SK-N-SH (cell line): ENCODE measurements at regions not wholly inside any gene's neighbourhood (a gene's known extent, or its start where the extent isn't known, plus 50 kb on each side); places are given as distances from the start of the nearest gene placed in this dataset.

Experiments
- CTCF ChIA-PET: fragments of 300-600, 350-600 bp; formaldehyde crosslinking; extraction: SDS; loops from one replicate; lab custom pipeline; 2021; lab: Yijun Ruan, JAX
- POLR2A ChIA-PET: fragments of 350-600 bp; sonication (Branson Sonifier 250); formaldehyde crosslinking; extraction: SDS; loops from one replicate; lab custom pipeline; 2020; ENCODE audit warnings: antibody characterized with exemption, inconsistent platforms; lab: Yijun Ruan, JAX
- DNase-seq: peaks from one replicate; pipeline ENCODE4 v3.0.0; 2012
- H2AFZ ChIP-seq: fragments of 200-600 bp; sonication (generic); 2 replicates; pipeline ENCODE4 v1.8.1; 2016; ENCODE audit warnings: antibody characterized with exemption, mild to moderate bottlenecking, low read depth
- H3F3A ChIP-seq: fragments of 200-600 bp; sonication (generic); replicated peaks from 2 replicates; pipeline ENCODE3; 2016; ENCODE audit warnings: antibody characterized with exemption, mild to moderate bottlenecking; ENCODE audit not compliant: insufficient read depth
- H3K27ac ChIP-seq, 2 experiments: fragments of 200-500 bp in 1 of 2; fragments of 200-600 bp in 1 of 2; sonication (Bioruptor generic) in 1 of 2; sonication (generic), shearing (Covaris generic) in 1 of 2; 2 replicates each; pipeline versions ENCODE4 v1.5.1 to v1.6.1; 2014 to 2016; ENCODE audit warnings: low read depth in 2 of 2, inconsistent platforms in 1 of 2, low read length in 1 of 2, mild to moderate bottlenecking in 1 of 2, mixed read lengths in 1 of 2
- H3K27me3 ChIP-seq: fragments of 200-600 bp; sonication (generic), shearing (Covaris generic); 2 replicates; pipeline ENCODE4 v1.6.1; 2016; ENCODE audit warnings: mixed run types; ENCODE audit not compliant: insufficient read depth
- H3K36me3 ChIP-seq, 2 experiments: fragments of 200-500 bp in 1 of 2; fragments of 200-600 bp in 1 of 2; sonication (Bioruptor generic) in 1 of 2; sonication (generic) in 1 of 2; replicated peaks in 1 of 2; 2 replicates each; pipeline versions ENCODE3 to v1.5.1; 2014 to 2016; ENCODE audit warnings: low read length in 1 of 2, mild to moderate bottlenecking in 1 of 2; ENCODE audit not compliant: insufficient read depth in 2 of 2, control insufficient read depth in 1 of 2
- H3K4me1 ChIP-seq, 2 experiments: fragments of 200-500 bp in 1 of 2; fragments of 200-600 bp in 1 of 2; sonication (Bioruptor generic) in 1 of 2; sonication (generic), shearing (Covaris generic) in 1 of 2; 2 replicates each; pipeline versions ENCODE4 v1.5.1 to v1.6.1; 2014 to 2016; ENCODE audit warnings: low read depth in 1 of 2, low read length in 1 of 2, mixed run types in 1 of 2; ENCODE audit not compliant: insufficient read depth in 2 of 2, control insufficient read depth in 1 of 2
- H3K4me2 ChIP-seq: fragments of 200-600 bp; sonication (generic), shearing (Covaris generic); 2 replicates; pipeline ENCODE4 v1.6.1; 2017; ENCODE audit warnings: mixed run types
- H3K4me3 ChIP-seq, 2 experiments: fragments of 200-500 bp in 1 of 2; fragments of 200-600 bp in 1 of 2; sonication (Bioruptor generic) in 1 of 2; sonication (generic), shearing (Covaris generic) in 1 of 2; 2 replicates each; pipeline versions ENCODE4 v1.5.1 to v1.8.1; 2014 to 2016; ENCODE audit warnings: low read depth in 2 of 2, inconsistent platforms in 1 of 2, low read length in 1 of 2, mild to moderate bottlenecking in 1 of 2, mixed read lengths in 1 of 2, moderate library complexity in 1 of 2
- H3K79me2 ChIP-seq: fragments of 200-600 bp; sonication (generic); 2 replicates; pipeline ENCODE4 v1.8.1; 2017; ENCODE audit warnings: mild to moderate bottlenecking; ENCODE audit not compliant: insufficient read depth
- H3K9ac ChIP-seq: fragments of 200-600 bp; sonication (generic); 2 replicates; pipeline ENCODE4 v1.6.1; 2017; ENCODE audit warnings: mixed run types
- H3K9me2 ChIP-seq: fragments of 200-600 bp; sonication (generic); 2 replicates; pipeline ENCODE4 v1.6.1; 2017; ENCODE audit warnings: mixed run types
- H3K9me3 ChIP-seq: fragments of 200-600 bp; sonication (generic); 2 replicates; pipeline ENCODE4 v1.6.1; 2017; ENCODE audit warnings: mixed run types, mild to moderate bottlenecking, moderate library complexity
- H4K20me1 ChIP-seq: fragments of 200-600 bp; sonication (generic); 2 replicates; pipeline ENCODE4 v1.6.1; 2017; ENCODE audit warnings: mild to moderate bottlenecking, mixed run types; ENCODE audit not compliant: insufficient read depth
- CHD2 ChIP-seq: fragments of 150-350 bp; IDR thresholded peaks from 2 replicates; pipeline ENCODE4 v1.6.1; 2018; ENCODE audit warnings: low read length; ENCODE audit not compliant: partially characterized antibody
- EZH2phosphoT487 ChIP-seq: fragments of 200-600 bp; sonication (generic); IDR thresholded peaks from 2 replicates; pipeline ENCODE4 v1.6.1; 2017; ENCODE audit warnings: low read depth, mixed run types, mild to moderate bottlenecking, antibody characterized with exemption, moderate library complexity, borderline replicate concordance
- FOSL2 ChIP-seq: IDR thresholded peaks from 2 replicates; pipeline ENCODE4 v1.4.0; 2012; ENCODE audit warnings: low read depth, mild to moderate bottlenecking, moderate library complexity, borderline replicate concordance
- GABPA ChIP-seq: IDR thresholded peaks from 2 replicates; pipeline ENCODE4 v1.4.0; 2012; ENCODE audit warnings: low read depth, mild to moderate bottlenecking
- MEF2A ChIP-seq: IDR thresholded peaks from 2 replicates; pipeline ENCODE4 v1.4.0; 2012; ENCODE audit warnings: low read depth, borderline replicate concordance
- NFIC ChIP-seq: IDR thresholded peaks from 2 replicates; pipeline ENCODE4 v1.4.0; 2012; ENCODE audit warnings: borderline replicate concordance
- NRF1 ChIP-seq: IDR thresholded peaks from 2 replicates; pipeline ENCODE4 v1.6.1; 2012; ENCODE audit warnings: low read depth, mild to moderate bottlenecking, low read length
- RCOR1 ChIP-seq: fragments of 150-350 bp; IDR thresholded peaks from 2 replicates; pipeline ENCODE4 v1.6.1; 2017; ENCODE audit warnings: antibody characterized with exemption, low read length
- TEAD4 ChIP-seq: IDR thresholded peaks from 2 replicates; pipeline ENCODE4 v1.4.0; 2012; ENCODE audit warnings: mild to moderate bottlenecking, borderline replicate concordance; ENCODE audit not compliant: insufficient read depth
- YY1 ChIP-seq: IDR thresholded peaks from 2 replicates; pipeline ENCODE4 v1.4.0; 2012; ENCODE audit warnings: low read depth, mild to moderate bottlenecking
- TF ChIP-seq, protein P1 (sequence below): IDR thresholded peaks from 2 replicates; pipeline ENCODE4; 2012
- TF ChIP-seq, protein P2 (sequence below): IDR thresholded peaks from 2 replicates; pipeline ENCODE4 v1.4.0; 2012; ENCODE audit warnings: low read depth, borderline replicate concordance
- TF ChIP-seq, protein P3 (sequence below): fragments of 200-600 bp; sonication (generic); IDR thresholded peaks from 2 replicates; pipeline ENCODE4 v1.6.1; 2017; ENCODE audit warnings: antibody characterized with exemption, mild to moderate bottlenecking, moderate library complexity
- TF ChIP-seq, protein P4 (sequence below): IDR thresholded peaks from 2 replicates; pipeline ENCODE4 v1.6.1; 2012; ENCODE audit warnings: mild to moderate bottlenecking, low read depth, low read length, moderate library complexity

DNA sequence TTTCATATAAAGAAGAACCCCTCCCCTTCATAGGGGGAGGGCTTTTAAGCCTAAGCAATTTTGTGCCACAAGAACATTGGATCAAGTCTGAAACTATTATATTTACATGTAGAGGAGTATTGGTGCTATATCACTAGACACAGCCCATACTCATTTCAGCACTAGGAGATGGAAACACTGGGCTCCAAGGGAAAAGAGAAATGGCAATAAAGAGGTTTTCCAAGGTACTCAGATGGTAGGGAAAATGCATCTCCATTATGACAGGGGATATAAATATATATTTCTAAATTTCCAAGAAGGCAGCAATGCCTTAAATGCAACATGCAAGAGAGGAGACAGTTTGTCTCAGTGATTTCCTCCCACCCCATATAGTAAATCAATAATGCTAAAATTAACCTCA, 209.0 kb downstream of the RAB38 start:
- H3K27me3 ChIP-seq, result no peaks in the 10 kb centered on the region
- no peaks in the 10 kb centered on the region for H3K4me1 ChIP-seq
- no peaks in the 10 kb centered on the region for H3K9me3 ChIP-seq
- TF ChIP-seq, protein P1, sequence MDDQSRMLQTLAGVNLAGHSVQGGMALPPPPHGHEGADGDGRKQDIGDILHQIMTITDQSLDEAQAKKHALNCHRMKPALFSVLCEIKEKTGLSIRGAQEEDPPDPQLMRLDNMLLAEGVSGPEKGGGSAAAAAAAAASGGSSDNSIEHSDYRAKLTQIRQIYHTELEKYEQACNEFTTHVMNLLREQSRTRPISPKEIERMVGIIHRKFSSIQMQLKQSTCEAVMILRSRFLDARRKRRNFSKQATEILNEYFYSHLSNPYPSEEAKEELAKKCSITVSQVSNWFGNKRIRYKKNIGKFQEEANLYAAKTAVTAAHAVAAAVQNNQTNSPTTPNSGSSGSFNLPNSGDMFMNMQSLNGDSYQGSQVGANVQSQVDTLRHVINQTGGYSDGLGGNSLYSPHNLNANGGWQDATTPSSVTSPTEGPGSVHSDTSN, result no peak
- TF ChIP-seq, protein P2, sequence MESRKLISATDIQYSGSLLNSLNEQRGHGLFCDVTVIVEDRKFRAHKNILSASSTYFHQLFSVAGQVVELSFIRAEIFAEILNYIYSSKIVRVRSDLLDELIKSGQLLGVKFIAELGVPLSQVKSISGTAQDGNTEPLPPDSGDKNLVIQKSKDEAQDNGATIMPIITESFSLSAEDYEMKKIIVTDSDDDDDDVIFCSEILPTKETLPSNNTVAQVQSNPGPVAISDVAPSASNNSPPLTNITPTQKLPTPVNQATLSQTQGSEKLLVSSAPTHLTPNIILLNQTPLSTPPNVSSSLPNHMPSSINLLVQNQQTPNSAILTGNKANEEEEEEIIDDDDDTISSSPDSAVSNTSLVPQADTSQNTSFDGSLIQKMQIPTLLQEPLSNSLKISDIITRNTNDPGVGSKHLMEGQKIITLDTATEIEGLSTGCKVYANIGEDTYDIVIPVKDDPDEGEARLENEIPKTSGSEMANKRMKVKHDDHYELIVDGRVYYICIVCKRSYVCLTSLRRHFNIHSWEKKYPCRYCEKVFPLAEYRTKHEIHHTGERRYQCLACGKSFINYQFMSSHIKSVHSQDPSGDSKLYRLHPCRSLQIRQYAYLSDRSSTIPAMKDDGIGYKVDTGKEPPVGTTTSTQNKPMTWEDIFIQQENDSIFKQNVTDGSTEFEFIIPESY, result no peak
- TF ChIP-seq NRF1 (no peak), FOSL2 (no peak), EZH2phosphoT487 (no peak), RCOR1 (no peak), NFIC (no peak), GABPA (no peak), MEF2A (no peak), TEAD4 (no peak), CHD2 (no peak), YY1 (no peak)
- TF ChIP-seq, protein P3, sequence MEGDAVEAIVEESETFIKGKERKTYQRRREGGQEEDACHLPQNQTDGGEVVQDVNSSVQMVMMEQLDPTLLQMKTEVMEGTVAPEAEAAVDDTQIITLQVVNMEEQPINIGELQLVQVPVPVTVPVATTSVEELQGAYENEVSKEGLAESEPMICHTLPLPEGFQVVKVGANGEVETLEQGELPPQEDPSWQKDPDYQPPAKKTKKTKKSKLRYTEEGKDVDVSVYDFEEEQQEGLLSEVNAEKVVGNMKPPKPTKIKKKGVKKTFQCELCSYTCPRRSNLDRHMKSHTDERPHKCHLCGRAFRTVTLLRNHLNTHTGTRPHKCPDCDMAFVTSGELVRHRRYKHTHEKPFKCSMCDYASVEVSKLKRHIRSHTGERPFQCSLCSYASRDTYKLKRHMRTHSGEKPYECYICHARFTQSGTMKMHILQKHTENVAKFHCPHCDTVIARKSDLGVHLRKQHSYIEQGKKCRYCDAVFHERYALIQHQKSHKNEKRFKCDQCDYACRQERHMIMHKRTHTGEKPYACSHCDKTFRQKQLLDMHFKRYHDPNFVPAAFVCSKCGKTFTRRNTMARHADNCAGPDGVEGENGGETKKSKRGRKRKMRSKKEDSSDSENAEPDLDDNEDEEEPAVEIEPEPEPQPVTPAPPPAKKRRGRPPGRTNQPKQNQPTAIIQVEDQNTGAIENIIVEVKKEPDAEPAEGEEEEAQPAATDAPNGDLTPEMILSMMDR, result no peak
- TF ChIP-seq, protein P4, sequence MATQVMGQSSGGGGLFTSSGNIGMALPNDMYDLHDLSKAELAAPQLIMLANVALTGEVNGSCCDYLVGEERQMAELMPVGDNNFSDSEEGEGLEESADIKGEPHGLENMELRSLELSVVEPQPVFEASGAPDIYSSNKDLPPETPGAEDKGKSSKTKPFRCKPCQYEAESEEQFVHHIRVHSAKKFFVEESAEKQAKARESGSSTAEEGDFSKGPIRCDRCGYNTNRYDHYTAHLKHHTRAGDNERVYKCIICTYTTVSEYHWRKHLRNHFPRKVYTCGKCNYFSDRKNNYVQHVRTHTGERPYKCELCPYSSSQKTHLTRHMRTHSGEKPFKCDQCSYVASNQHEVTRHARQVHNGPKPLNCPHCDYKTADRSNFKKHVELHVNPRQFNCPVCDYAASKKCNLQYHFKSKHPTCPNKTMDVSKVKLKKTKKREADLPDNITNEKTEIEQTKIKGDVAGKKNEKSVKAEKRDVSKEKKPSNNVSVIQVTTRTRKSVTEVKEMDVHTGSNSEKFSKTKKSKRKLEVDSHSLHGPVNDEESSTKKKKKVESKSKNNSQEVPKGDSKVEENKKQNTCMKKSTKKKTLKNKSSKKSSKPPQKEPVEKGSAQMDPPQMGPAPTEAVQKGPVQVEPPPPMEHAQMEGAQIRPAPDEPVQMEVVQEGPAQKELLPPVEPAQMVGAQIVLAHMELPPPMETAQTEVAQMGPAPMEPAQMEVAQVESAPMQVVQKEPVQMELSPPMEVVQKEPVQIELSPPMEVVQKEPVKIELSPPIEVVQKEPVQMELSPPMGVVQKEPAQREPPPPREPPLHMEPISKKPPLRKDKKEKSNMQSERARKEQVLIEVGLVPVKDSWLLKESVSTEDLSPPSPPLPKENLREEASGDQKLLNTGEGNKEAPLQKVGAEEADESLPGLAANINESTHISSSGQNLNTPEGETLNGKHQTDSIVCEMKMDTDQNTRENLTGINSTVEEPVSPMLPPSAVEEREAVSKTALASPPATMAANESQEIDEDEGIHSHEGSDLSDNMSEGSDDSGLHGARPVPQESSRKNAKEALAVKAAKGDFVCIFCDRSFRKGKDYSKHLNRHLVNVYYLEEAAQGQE, result no peak
- no peaks in the 10 kb centered on the region for H3K36me3 ChIP-seq
- no peak overlapping the region for H3K27ac ChIP-seq
- no peak overlapping the region for H3K4me2 ChIP-seq
- ChIA-PET CTCF (no interaction called here), POLR2A (no interaction called here)
- no peaks in the 10 kb centered on the region for H3K79me2 ChIP-seq
- H3K9me2 ChIP-seq, result no peaks in the 10 kb centered on the region
- no peaks in the 10 kb centered on the region for H3F3A ChIP-seq
- no peak overlapping the region for H3K4me3 ChIP-seq
- no peak overlapping the region for H2AFZ ChIP-seq
- no peaks in the 10 kb centered on the region for H4K20me1 ChIP-seq
- no peak for DNase-seq
- H3K9ac ChIP-seq, result no peak overlapping the region
